ENCODE measurements at regions not wholly inside any gene's neighbourhood (a gene's known extent, or its start where the extent isn't known, plus 50 kb on each side); places are given as distances from the start of the nearest gene placed in this dataset.
"Not testable (repeated sequence)": the region's sequence is repeated elsewhere in the genome, so short reads cannot be mapped to it uniquely, and the experiment has no call there.

GRCh38 chr20:60095456-60095855 is 137.2 kb downstream of the CDH26 start:
- H3K27ac ChIP-seq (ENCODE audit: low read depth, low read length): no peak overlapping the region
- H3K27me3 ChIP-seq (ENCODE audit: insufficient read depth, low read length): peaks cover 15% of the 10 kb centered on the region; the same call in 1 of the 2 replicates
- no peak overlapping the region for H2AFZ ChIP-seq (ENCODE audit: low read length, unreplicated experiment)
- H3K4me1 ChIP-seq (ENCODE audit: control insufficient read depth, insufficient read depth, low read length, unreplicated experiment): no peaks in the 10 kb centered on the region
- no peaks in the 10 kb centered on the region for H3K79me2 ChIP-seq (ENCODE audit: control insufficient read depth, insufficient read depth, low read length, unreplicated experiment)
- H3K4me3 ChIP-seq (ENCODE audit: low read depth, low read length): no peak overlapping the region
- no peaks in the 10 kb centered on the region for H3K36me3 ChIP-seq (ENCODE audit: insufficient read depth, low read length)

GRCh38 chr20:60096166-60096565 is 137.9 kb downstream of the CDH26 start:
- H2AFZ ChIP-seq (ENCODE audit: low read length, unreplicated experiment): no peak overlapping the region
- H3K4me3 ChIP-seq (ENCODE audit: low read depth, low read length): no peak overlapping the region
- H3K36me3 ChIP-seq (ENCODE audit: insufficient read depth, low read length): no peaks in the 10 kb centered on the region
- H3K4me1 ChIP-seq (ENCODE audit: control insufficient read depth, insufficient read depth, low read length, unreplicated experiment): no peaks in the 10 kb centered on the region
- H3K79me2 ChIP-seq (ENCODE audit: control insufficient read depth, insufficient read depth, low read length, unreplicated experiment): no peaks in the 10 kb centered on the region
- H3K27me3 ChIP-seq (ENCODE audit: insufficient read depth, low read length): peaks cover 13% of the 10 kb centered on the region; the same call in 1 of the 2 replicates
- H3K27ac ChIP-seq (ENCODE audit: low read depth, low read length): no peak overlapping the region

- Histone ChIP-seq H3K27ac (ENCODE audit: low read depth, low read length) (no peak overlapping the region), H3K79me2 (ENCODE audit: control insufficient read depth, insufficient read depth, low read length, unreplicated experiment) (no peaks in the 10 kb centered on the region), H2AFZ (ENCODE audit: low read length, unreplicated experiment) (no peak overlapping the region), H3K36me3 (ENCODE audit: insufficient read depth, low read length) (no peaks in the 10 kb centered on the region), H3K4me3 (ENCODE audit: low read depth, low read length) (no peak overlapping the region), H3K27me3 (ENCODE audit: insufficient read depth, low read length) (peaks cover 13% of the 10 kb centered on the region), H3K4me1 (ENCODE audit: control insufficient read depth, insufficient read depth, low read length, unreplicated experiment) (no peaks in the 10 kb centered on the region)
These were observed 139.1 kb downstream of the CDH26 start for GRCh38 chr20:60097285-60097684.

GRCh38 chr20:60100780-60101179 is 142.6 kb downstream of the CDH26 start:
- H3K4me1 ChIP-seq (ENCODE audit: control insufficient read depth, insufficient read depth, low read length, unreplicated experiment): no peaks in the 10 kb centered on the region
- no peaks in the 10 kb centered on the region for H3K79me2 ChIP-seq (ENCODE audit: control insufficient read depth, insufficient read depth, low read length, unreplicated experiment)
- no peak overlapping the region for H2AFZ ChIP-seq (ENCODE audit: low read length, unreplicated experiment)
- H3K27ac ChIP-seq (ENCODE audit: low read depth, low read length): no peak overlapping the region
- H3K27me3 ChIP-seq (ENCODE audit: insufficient read depth, low read length): peaks cover 13% of the 10 kb centered on the region
- H3K36me3 ChIP-seq (ENCODE audit: insufficient read depth, low read length): no peaks in the 10 kb centered on the region
- no peak overlapping the region for H3K4me3 ChIP-seq (ENCODE audit: low read depth, low read length)

- Histone ChIP-seq H3K27me3 (ENCODE audit: insufficient read depth, low read length) (peaks cover 13% of the 10 kb centered on the region), H3K27ac (ENCODE audit: low read depth, low read length) (no peak overlapping the region), H3K79me2 (ENCODE audit: control insufficient read depth, insufficient read depth, low read length, unreplicated experiment) (no peaks in the 10 kb centered on the region), H3K4me1 (ENCODE audit: control insufficient read depth, insufficient read depth, low read length, unreplicated experiment) (no peaks in the 10 kb centered on the region), H3K36me3 (ENCODE audit: insufficient read depth, low read length) (no peaks in the 10 kb centered on the region), H2AFZ (ENCODE audit: low read length, unreplicated experiment) (no peak overlapping the region), H3K4me3 (ENCODE audit: low read depth, low read length) (no peak overlapping the region)
These were observed 143.1 kb downstream of the CDH26 start for GRCh38 chr20:60101201-60101890.

GRCh38 chr20:60101891-60102281 is 143.7 kb downstream of the CDH26 start:
- Histone ChIP-seq H3K79me2 (ENCODE audit: control insufficient read depth, insufficient read depth, low read length, unreplicated experiment) (no peaks in the 10 kb centered on the region), H3K27me3 (ENCODE audit: insufficient read depth, low read length) (peaks cover 10% of the 10 kb centered on the region), H3K27ac (ENCODE audit: low read depth, low read length) (no peak overlapping the region), H3K4me1 (ENCODE audit: control insufficient read depth, insufficient read depth, low read length, unreplicated experiment) (no peaks in the 10 kb centered on the region), H2AFZ (ENCODE audit: low read length, unreplicated experiment) (no peak overlapping the region), H3K4me3 (ENCODE audit: low read depth, low read length) (no peak overlapping the region), H3K36me3 (ENCODE audit: insufficient read depth, low read length) (no peaks in the 10 kb centered on the region)

- no peak overlapping the region for H3K4me3 ChIP-seq (ENCODE audit: low read depth, low read length)
- no peaks in the 10 kb centered on the region for H3K79me2 ChIP-seq (ENCODE audit: control insufficient read depth, insufficient read depth, low read length, unreplicated experiment)
- H3K36me3 ChIP-seq (ENCODE audit: insufficient read depth, low read length): no peaks in the 10 kb centered on the region
- H2AFZ ChIP-seq (ENCODE audit: low read length, unreplicated experiment): no peak overlapping the region
- peaks cover 4% of the 10 kb centered on the region for H3K27me3 ChIP-seq (ENCODE audit: insufficient read depth, low read length)
- H3K27ac ChIP-seq (ENCODE audit: low read depth, low read length): no peak overlapping the region
- H3K4me1 ChIP-seq (ENCODE audit: control insufficient read depth, insufficient read depth, low read length, unreplicated experiment): no peaks in the 10 kb centered on the region
These were observed 144.5 kb downstream of the CDH26 start for GRCh38 chr20:60102665-60103210.

- peaks cover 4% of the 10 kb centered on the region for H3K27me3 ChIP-seq (ENCODE audit: insufficient read depth, low read length)
- H3K36me3 ChIP-seq (ENCODE audit: insufficient read depth, low read length): no peaks in the 10 kb centered on the region
- H3K4me1 ChIP-seq (ENCODE audit: control insufficient read depth, insufficient read depth, low read length, unreplicated experiment): no peaks in the 10 kb centered on the region
- no peak overlapping the region for H3K27ac ChIP-seq (ENCODE audit: low read depth, low read length)
- H2AFZ ChIP-seq (ENCODE audit: low read length, unreplicated experiment): no peak overlapping the region
- H3K4me3 ChIP-seq (ENCODE audit: low read depth, low read length): no peak overlapping the region
- no peaks in the 10 kb centered on the region for H3K79me2 ChIP-seq (ENCODE audit: control insufficient read depth, insufficient read depth, low read length, unreplicated experiment)
These were observed 147.0 kb downstream of the CDH26 start for GRCh38 chr20:60104993-60105803.

- not testable (repeated sequence) for H3K79me2 ChIP-seq (ENCODE audit: control insufficient read depth, insufficient read depth, low read length, unreplicated experiment); H3K27ac ChIP-seq (ENCODE audit: low read depth, low read length); H3K27me3 ChIP-seq (ENCODE audit: insufficient read depth, low read length); H3K36me3 ChIP-seq (ENCODE audit: insufficient read depth, low read length); H3K4me3 ChIP-seq (ENCODE audit: low read depth, low read length); H2AFZ ChIP-seq (ENCODE audit: low read length, unreplicated experiment); H3K4me1 ChIP-seq (ENCODE audit: control insufficient read depth, insufficient read depth, low read length, unreplicated experiment)
These were observed 148.0 kb downstream of the CDH26 start for GRCh38 chr20:60106186-60106585.

- Histone ChIP-seq H3K79me2 (ENCODE audit: control insufficient read depth, insufficient read depth, low read length, unreplicated experiment) (no peaks in the 10 kb centered on the region), H3K36me3 (ENCODE audit: insufficient read depth, low read length) (no peaks in the 10 kb centered on the region), H2AFZ (ENCODE audit: low read length, unreplicated experiment) (no peak overlapping the region), H3K4me3 (ENCODE audit: low read depth, low read length) (no peak overlapping the region), H3K27ac (ENCODE audit: low read depth, low read length) (no peak overlapping the region), H3K27me3 (ENCODE audit: insufficient read depth, low read length) (no peaks in the 10 kb centered on the region), H3K4me1 (ENCODE audit: control insufficient read depth, insufficient read depth, low read length, unreplicated experiment) (no peaks in the 10 kb centered on the region)
These were observed 149.6 kb downstream of the CDH26 start for GRCh38 chr20:60107621-60108390.

Data from ACC112 (cell line).